HT-29 (cell line): ENCODE measurements at regions not wholly inside any gene's neighbourhood (a gene's known extent, or its start where the extent isn't known, plus 50 kb on each side); places are given as distances from the start of the nearest gene placed in this dataset.
"Not testable (repeated sequence)": the region's sequence is repeated elsewhere in the genome, so short reads cannot be mapped to it uniquely, and the experiment has no call there.

Experiments
- DNase-seq: peaks from one replicate; pipeline ENCODE4 v3.0.0-alpha.2; 2015; ENCODE audit warnings: low spot score

DNA sequence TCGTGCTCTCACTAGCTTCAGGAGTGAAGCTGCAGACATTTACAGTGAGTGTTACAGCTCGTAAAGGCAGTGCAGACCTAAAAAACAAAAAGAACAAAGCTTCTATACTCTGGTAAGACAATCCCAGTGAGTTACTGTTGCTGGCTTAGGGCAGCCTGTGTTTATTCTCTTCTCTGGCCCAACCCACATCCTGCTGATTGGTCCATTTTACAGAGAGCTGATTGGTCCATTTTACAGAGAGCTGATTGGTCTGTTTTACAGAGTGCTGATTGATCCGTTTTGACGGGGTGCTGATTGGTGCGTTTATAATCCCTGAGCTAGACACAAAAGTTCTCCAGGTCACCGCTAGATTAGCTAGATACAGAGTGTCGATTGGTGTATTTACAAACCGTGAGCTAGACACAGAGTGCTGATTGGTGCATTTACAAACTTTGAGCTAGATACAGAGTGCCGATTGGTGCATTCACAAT, 158.0 kb downstream of the KLRB1 start:
- peak; percentile 3 for DNase-seq

DNA sequence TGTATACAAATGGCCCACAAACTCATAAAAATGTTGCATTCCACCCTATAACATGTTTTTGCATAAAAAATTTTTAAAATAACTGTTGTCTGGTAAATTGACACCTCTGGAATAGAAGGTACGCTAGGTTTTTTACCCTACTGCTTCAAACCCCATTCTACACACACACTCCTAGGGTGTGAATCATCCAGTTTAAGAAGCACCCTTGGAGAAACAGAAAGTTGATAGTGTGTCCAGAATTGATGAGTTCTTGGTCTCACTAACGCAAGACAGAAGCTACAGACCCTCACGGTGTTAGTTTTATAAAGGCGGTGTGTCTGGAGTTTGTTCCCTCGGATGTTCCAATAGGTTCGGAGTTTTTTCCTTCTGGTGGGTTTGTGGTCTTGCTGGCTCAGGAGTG, 158.5 kb downstream of the KLRB1 start:
- DNase-seq = peak; percentile 2

DNA sequence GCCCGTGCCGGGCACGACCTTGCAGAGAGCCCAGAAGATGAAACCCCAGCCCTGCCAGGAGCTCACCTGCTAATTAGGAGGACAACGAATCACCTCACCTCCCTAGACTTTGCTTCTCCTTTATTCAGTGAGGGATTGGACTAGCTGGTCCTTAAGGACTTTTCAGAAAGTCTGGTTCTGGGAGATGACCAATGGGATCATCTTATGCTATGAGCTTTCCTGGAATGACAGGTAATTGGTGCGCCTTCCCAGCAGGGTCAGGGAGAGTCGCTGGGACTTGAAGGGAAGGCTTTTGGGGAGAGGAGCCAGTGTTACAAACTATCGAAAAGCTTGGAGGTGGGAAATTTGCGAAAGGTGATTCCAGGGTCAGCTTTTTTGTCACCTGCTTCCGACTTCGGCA, 159.1 kb downstream of the KLRB1 start:
- peak; percentile 32 for DNase-seq

DNA sequence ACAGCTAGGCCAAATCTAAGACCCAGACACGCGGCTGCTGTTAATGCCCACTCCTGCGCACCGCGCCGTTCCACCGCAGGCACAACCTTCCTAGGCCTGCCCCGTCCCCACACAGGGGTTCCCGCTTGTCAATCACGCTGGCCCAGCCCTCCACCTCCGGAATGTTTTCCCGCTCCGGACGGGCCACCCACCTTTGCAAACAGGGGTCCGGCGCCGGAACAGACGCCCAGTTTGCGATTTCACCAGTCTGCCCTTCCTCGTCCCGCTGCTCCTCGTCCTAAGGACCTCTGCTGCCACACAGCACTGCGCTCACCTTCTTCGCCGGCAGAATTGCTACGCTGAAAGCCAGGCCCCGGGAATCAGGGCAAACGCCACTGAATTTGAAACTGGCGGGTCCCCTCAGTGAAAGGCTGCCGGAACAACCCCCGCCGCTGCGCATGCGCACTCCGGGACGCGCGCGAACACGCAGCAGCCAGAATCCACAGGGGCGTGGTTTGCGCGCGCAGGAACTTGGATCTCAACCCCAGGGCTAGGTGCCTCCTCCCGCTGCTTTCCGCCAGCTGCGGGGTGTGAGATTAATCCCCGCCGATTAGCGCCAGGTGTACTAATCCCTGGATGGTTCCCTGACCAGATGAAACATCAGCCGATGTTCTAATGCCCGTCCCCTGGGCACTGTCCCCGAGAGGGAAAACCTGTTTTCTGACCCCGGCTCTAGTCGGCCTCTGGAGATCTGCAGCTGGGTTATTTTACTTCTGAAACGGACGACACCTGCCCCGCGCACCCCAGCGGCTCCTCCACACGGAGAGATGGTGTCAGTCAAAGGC, 159.7 kb downstream of the KLRB1 start:
- peak; percentile 81 for DNase-seq

GRCh38 chr12:9446883-9447761, 160.6 kb downstream of the KLRB1 start:
- DNase-seq = peak; percentile 0

DNA sequence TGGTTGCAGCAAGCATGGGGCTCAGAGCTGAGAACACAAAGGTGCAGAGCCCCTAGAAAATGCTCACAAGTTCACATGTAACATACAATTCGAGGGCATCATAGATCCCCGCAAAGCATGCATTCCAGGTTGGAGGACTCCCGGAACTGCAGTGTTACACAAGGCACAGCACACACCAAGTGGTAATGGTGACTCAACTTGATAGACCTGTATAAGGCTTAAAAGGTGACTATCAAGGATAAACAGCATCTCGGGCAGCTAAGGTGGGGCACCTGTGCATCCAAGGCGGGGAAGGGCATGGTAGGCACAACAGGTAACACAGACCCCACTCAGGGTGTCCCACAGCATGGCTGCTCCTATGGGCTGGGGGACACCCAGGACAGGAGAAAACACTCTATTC, 167.3 kb downstream of the KLRB1 start:
- not testable (repeated sequence) for DNase-seq

- not testable (repeated sequence) for DNase-seq
Measured at GRCh38 chr12:9435682-9436081, 172.0 kb downstream of the KLRB1 start.

- DNase-seq = not testable (repeated sequence)
Measured at GRCh38 chr12:9430385-9430784, 177.3 kb downstream of the KLRB1 start.

- not testable (repeated sequence) for DNase-seq
Measured at GRCh38 chr12:9428856-9429255, 178.9 kb downstream of the KLRB1 start.

GRCh38 chr12:9425429-9425828, 182.3 kb downstream of the KLRB1 start:
- DNase-seq = not testable (repeated sequence)

DNA sequence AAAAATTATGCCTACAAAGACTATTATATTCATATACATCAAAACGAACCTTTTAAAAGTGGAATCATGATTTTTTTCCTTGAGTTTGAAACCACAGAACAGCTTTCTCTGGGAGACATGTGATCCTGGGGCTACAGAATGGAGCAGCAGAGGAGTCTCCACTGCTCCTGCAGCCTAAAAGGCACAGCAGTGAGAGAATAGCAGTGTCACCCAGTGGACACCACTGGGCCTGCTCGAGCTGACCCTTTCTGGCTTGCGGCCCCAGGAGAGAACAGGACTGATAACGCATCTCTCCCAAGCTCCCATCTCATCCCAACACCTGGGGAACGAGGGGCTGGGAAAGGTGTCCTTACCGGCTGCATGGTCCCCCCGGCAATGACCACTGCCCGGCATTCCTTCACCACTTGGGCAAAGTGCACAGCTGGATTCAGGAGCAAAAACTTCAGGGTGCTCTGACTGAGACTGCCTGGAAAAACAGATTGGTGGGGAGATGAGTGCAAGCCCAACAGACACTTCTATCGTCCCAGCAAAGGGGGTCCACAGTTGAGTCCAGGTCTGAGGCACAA, 183.5 kb downstream of the KLRB1 start:
- DNase-seq = not testable (repeated sequence)

DNA sequence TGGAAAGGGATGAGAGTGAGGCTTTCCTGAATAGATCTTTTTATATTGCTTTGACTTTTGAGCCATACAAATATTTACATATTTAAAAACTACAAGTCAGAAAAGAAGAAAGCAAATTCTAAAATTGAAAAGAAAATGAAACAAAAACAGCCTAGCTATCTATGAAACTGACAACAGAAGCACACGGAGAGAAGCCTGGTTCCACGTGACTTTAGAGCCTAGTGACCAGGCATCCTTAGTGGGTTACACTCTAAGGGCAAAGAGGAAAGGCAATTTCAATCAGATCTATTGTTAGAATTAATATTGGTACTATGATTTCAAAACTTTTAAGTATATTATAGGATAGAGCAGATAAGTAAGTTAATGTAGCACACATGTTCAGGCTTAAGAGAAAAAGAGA, 185.0 kb downstream of the KLRB1 start:
- DNase-seq = not testable (repeated sequence)

- not testable (repeated sequence) for DNase-seq
Measured at GRCh38 chr12:9421520-9422086, 186.1 kb downstream of the KLRB1 start.

- DNase-seq = not testable (repeated sequence)
Measured at GRCh38 chr12:9420817-9421519, 186.7 kb downstream of the KLRB1 start.

- not testable (repeated sequence) for DNase-seq
Measured at GRCh38 chr12:9418669-9419041, 189.1 kb downstream of the KLRB1 start.

DNA sequence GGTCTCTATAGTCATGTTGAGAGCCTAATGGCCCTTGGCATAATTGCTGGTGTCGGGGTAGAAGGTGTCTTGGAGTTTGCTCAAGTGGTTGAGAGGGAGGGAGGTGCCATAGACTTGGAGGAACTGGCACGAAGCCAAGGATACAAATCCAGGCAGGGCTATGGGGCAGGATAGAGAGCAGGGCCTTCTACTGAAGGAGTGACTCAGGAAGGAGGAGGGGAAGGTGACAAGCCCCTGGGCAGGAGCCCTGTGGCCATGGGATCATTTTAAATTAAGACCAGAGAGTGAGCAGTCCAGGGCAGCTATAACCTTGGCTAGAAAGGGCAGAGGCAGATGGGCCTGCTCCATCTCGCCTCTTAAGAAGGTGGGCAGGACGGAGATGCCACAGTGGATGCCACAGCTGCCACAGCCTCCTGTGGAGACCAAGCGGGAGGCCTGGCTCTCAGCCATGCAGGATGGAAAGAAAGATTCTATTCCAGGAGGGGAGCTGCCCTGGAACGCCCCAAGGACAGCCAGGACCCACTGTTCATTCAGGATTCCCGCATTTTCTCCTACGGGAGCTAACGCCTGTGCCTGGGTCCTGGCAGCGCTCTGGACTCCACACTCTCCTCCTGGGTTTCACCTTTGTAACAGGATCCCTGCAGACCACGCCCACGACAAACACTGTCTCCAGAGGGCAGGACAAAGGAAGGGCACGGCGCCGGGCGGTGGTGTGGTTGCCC, 189.6 kb downstream of the KLRB1 start:
- DNase-seq = not testable (repeated sequence)

- not testable (repeated sequence) for DNase-seq
Measured at GRCh38 chr12:9417341-9417740, 190.4 kb downstream of the KLRB1 start.

DNA sequence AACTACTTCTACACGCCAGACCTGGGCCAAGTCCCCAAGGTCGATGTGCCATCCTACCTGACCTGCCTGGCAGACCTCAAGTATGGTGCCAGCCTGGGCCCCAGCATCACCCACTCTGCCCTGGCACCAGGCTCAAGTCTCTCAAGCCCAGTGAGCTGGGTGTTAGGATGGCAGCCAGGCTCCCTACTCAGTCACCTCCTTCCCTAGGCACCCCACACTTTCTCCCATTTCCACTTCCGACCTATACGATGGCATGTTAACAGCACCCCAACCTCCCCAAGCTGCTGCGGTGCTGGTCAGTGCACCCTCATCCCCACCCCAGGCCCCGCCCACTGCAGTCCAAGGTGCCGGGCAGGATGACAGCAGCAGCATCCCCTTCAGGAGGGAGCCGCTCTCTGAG, 191.4 kb downstream of the KLRB1 start:
- not testable (repeated sequence) for DNase-seq

DNA sequence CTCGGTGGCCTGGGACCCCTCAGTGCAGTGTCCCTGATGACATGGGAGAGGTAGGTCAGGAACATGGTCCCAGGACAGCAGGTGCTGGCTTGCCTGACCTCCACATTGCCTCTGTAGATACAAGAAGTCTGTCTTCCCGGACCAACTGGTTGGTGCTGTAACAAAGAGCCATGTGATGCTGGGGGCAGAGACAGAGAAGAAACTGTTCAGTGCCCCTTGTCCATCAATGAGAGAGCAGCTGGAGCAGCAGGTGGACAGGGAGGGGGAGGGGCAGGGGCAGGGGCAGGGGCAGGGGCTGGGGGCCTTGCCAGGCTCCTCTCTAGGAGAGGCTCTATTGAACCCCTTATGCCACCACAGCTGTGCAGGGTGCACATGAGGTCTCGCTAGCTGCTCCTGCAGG, 191.8 kb downstream of the KLRB1 start:
- DNase-seq = not testable (repeated sequence)

DNA sequence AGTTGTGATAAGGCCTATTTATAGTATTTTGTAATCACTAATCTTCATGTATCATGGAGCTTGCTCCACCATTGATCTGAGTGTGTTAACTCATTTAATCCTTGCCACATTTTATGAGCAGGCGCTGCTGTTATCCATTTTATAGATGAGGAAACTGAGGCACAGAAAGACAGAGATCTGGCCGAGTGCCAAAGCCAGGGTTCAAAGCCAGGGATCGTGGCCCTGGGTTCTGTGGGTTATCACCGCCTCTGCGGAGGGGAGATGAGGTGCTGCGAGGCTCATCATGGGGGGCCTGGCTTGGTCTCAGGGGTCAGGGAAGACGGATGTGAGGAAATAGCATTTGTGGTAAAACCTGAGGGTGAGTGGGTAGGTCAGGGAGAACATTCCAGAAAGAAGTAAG, 193.9 kb downstream of the KLRB1 start:
- not testable (repeated sequence) for DNase-seq
